Right lung (tissue), 2 donors: ENCODE measurements at regions not wholly inside any gene's neighbourhood (a gene's known extent, or its start where the extent isn't known, plus 50 kb on each side); places are given as distances from the start of the nearest gene placed in this dataset.

Experiments
- DNase-seq, 2 donors: peaks; one replicate each; pipeline ENCODE4 v3.0.0-alpha.2; 2013

- no peak for DNase-seq
Measured at GRCh38 chr5:159819591-159820411, 96.5 kb upstream of the ADRA1B start.

- DNase-seq = no peak
Measured at GRCh38 chr5:159820692-159821091, 95.6 kb upstream of the ADRA1B start.

GRCh38 chr5:159821461-159821940, 94.8 kb upstream of the ADRA1B start:
- no peak for DNase-seq

- DNase-seq = no peak
Measured at GRCh38 chr5:159824188-159825161, 91.8 kb upstream of the ADRA1B start.

- peak in 1 of 2 donors; percentile 29 for DNase-seq
Measured at GRCh38 chr5:159825551-159826051, 90.7 kb upstream of the ADRA1B start.

GRCh38 chr5:159826351-159827214, 89.7 kb upstream of the ADRA1B start:
- no peak for DNase-seq

GRCh38 chr5:159827861-159828260, 88.4 kb upstream of the ADRA1B start:
- no peak for DNase-seq

GRCh38 chr5:159832073-159832472, 84.2 kb upstream of the ADRA1B start:
- DNase-seq = no peak

- no peak for DNase-seq
Measured at GRCh38 chr5:159833088-159833487, 83.2 kb upstream of the ADRA1B start.

GRCh38 chr5:159833846-159834245, 82.4 kb upstream of the ADRA1B start:
- no peak for DNase-seq

- no peak for DNase-seq
Measured at GRCh38 chr5:159835548-159835947, 80.7 kb upstream of the ADRA1B start.

GRCh38 chr5:159836691-159837090, 79.6 kb upstream of the ADRA1B start:
- DNase-seq = no peak

- no peak for DNase-seq
Measured at GRCh38 chr5:159837860-159838259, 78.4 kb upstream of the ADRA1B start.

- DNase-seq = no peak
Measured at GRCh38 chr5:159838551-159839222, 77.6 kb upstream of the ADRA1B start.

- DNase-seq = no peak
Measured at GRCh38 chr5:159844267-159845121, 71.8 kb upstream of the ADRA1B start.

- DNase-seq = no peak
Measured at GRCh38 chr5:159849437-159850083, 66.7 kb upstream of the ADRA1B start.

GRCh38 chr5:159850160-159850559, 66.1 kb upstream of the ADRA1B start:
- DNase-seq = no peak

- DNase-seq = no peak
Measured at GRCh38 chr5:159851053-159851452, 65.2 kb upstream of the ADRA1B start.

GRCh38 chr5:159854916-159855315, 61.4 kb upstream of the ADRA1B start:
- DNase-seq = no peak
